C1 segment of cervical spinal cord (tissue), 14 donors: ENCODE measurements at regions not wholly inside any gene's neighbourhood (a gene's known extent, or its start where the extent isn't known, plus 50 kb on each side); places are given as distances from the start of the nearest gene placed in this dataset.

Experiments
- DNase-seq, 14 donors: peaks; one replicate each; lab custom pipeline; 2025; lab: John Stamatoyannopoulos, UW

DNA sequence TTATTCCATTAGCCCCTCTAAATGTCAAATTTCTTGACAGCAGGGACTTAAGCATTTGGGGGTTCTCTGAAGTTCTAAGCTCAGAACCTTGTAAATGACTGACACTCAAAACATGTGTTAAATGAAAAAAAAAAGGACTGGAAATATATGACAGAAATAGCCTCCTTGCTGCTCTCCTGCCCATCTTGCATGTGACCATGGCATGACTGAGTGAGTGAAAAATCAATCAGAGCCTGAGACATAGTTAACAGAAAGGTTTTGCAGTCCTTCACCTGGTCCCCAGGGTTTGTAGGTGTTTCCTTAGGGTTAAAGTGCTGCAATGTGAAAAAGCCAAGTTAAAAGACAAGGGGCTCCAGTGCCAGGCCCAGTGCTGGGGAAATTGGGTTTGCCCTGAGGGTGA is 168.1 kb downstream of the ZBTB18 start:
- DNase-seq, result no peak

DNA sequence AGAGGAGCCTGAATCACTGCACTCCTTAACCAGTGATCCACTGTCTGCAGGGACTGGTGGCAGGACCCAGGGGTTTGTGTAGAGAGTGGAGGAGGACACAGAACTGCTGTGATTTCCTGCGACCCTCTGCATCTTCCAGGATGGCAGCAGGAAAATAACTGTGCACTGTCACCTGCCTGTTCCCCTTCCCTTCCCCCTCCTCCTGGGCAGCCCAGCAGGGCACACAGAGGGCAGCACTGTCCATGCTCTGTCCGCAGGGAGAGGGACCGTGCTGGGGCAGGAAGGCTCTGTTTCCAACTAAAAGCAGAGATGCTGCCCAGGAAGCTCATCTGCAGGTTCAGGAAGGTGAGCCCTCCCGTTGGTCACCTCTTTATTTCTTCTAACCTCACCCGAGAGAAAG is 168.7 kb downstream of the ZBTB18 start:
- DNase-seq, result no peak

DNA sequence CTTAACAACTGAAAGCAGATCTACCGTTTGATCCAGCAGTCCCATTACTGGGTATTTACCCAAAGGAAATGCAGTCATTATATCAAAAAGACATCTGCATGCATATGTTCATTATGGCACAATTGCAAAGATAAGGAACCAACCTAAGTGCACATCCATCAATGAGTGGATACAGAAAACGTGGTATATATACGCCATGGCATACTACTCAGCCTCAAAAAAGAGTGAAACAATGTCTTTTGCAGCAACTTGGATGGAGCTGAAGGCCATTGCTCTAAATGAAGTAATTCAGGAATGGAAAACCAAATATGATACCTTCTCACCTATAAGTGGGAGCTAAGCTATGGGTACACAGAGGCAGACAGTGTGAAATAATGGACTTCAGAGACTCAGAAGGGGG is 169.3 kb downstream of the ZBTB18 start:
- no peak for DNase-seq

GRCh38 chr1:244221991-244222390 is 170.9 kb downstream of the ZBTB18 start:
- DNase-seq, result no peak

GRCh38 chr1:244224487-244225430 is 173.7 kb downstream of the ZBTB18 start:
- DNase-seq, result peak in 3 of 14 donors; percentile 7 to 16 (median 11)

DNA sequence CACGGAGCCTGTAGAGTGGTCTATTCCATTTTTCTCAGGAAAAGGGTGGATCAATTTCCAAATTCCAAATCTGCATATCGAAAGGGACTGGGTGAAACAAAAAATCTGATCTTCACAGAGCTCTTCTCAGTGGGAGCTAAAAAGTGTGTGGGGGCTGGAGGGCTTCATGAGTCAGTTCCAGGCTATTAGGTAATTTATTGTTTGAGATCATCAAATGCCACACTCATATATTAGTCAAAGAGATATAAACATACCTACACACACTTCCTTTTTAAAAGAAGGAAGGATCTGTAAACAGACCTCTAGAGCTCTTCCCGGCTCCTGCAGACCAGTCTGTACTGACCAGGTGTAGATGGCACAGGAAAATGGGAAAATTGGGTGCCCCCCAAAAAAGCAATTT is 175.4 kb downstream of the ZBTB18 start:
- DNase-seq, result no peak

- no peak for DNase-seq
Measured at GRCh38 chr1:244230470-244230869, 179.4 kb downstream of the ZBTB18 start.

GRCh38 chr1:244231193-244231571 is 180.1 kb downstream of the ZBTB18 start:
- peak in 1 of 14 donors; percentile 15 for DNase-seq

- peak in 1 of 14 donors; percentile 15 for DNase-seq
Measured at GRCh38 chr1:244231572-244232315, 180.7 kb downstream of the ZBTB18 start.

GRCh38 chr1:244234009-244234643 is 183.0 kb downstream of the ZBTB18 start:
- no peak for DNase-seq

GRCh38 chr1:244235157-244235556 is 184.1 kb downstream of the ZBTB18 start:
- DNase-seq, result no peak

DNA sequence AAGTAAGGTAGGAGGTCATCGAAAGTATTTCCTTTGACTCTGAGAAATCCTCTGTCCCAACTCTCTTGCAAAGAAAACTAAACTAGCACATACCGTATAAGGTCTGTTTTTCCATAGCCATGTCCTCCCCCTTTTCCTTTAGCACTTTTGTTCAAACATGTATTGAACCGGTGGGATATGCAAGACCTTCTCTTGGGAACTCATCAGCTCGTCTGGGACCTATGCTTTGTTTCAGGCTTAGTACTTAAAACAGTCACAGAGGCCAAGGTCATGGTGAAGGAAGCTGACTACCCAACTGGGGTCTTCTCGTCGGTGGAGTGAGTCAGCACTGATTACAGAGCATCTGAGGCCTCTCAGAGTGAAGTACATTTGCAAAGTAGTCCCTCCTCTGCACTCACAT is 185.0 kb downstream of the ZBTB18 start:
- DNase-seq, result no peak

GRCh38 chr1:244236721-244237120 is 185.6 kb downstream of the ZBTB18 start:
- no peak for DNase-seq

- DNase-seq, result no peak
Measured at GRCh38 chr1:244237445-244237844, 186.4 kb downstream of the ZBTB18 start.

- no peak for DNase-seq
Measured at GRCh38 chr1:244239261-244239770, 188.2 kb downstream of the ZBTB18 start.

GRCh38 chr1:244241438-244241837 is 190.4 kb downstream of the ZBTB18 start:
- no peak for DNase-seq

DNA sequence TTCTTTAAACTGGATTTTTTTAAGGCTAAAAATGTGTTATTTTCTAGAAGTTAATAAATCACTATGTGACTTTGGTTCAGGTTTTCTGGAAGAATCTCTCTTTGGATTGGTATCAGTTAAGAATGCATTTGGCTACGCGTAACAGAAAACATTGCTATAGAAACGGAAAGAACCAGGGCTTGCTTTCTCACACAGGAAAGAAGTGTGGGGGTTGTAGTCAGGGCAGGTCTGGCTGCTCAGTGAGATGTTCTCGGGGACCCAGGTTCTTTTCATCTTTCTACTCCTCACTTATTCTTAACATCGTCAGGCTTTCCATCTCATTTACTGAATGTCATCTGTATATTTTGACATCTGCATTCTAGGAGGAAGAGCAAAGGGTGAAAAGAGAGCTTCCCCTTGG is 191.4 kb downstream of the ZBTB18 start:
- no peak for DNase-seq

DNA sequence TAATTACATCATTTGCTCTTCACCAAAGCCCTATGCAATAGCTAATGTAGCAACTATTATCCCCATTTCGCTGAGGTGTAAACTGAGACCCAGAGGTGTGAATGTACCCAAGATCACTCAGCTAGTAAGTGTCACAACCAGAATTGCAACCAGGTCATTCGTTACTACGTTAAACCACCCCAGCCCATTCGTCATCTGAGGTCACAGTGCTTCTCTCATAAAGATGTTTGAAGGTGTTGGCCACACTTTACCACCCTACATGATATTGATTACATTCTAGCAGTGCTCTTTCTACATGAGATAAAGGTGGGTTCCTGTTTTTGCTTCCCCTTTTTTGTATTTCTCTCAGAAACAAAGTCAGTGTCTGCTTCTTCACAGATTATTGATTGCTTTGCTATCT is 195.3 kb downstream of the ZBTB18 start:
- DNase-seq, result no peak

DNA sequence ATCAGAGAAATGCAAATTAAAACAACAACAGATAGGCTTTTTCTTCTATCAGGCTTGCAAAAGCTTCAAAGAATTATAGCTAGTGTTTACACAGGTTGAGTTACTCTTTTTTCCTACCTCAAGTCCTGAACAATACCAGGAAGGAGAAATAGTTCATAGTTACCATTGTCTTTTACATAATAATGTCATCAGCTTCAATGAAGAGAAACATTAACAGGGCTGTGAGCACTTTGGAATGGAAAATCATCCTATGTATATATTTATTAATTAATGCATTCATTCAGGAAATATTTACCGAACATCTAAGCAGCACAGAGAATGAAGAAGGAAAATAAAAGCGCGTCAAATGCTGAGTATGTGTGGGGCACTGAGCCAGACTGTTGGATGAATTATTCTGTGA is 197.3 kb downstream of the ZBTB18 start:
- no peak for DNase-seq

- no peak for DNase-seq
Measured at GRCh38 chr1:244252211-244252610, 199.5 kb downstream of the ADSS2 start.

DNA sequence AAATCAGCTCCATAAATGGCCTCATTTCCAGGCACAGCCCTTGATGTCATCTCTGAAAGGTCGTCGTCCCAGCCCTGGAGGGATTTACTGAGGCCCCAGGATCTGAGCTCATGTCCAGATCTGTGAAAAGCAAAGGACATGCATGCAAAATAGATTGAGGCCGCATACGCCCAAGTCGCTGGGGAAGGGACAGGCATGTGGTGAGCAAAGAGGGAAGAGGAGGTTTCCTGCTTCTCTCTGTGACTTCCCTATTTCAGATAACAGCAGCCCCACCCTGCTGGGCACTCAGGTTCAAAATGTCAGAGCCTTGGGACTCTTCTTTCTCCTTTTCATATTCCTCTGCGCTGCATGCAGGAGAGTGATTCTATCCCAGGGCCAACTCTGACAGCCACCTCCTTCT is 197.2 kb downstream of the ADSS2 start:
- DNase-seq, result peak in 6 of 14 donors; percentile 5 to 22 (median 8)

GRCh38 chr1:244255426-244255965 is 196.2 kb downstream of the ADSS2 start:
- no peak for DNase-seq
